A204.1 (cell line): ENCODE measurements at regions not wholly inside any gene's neighbourhood (a gene's known extent, or its start where the extent isn't known, plus 50 kb on each side); places are given as distances from the start of the nearest gene placed in this dataset.
"Not testable (repeated sequence)": the region's sequence is repeated elsewhere in the genome, so short reads cannot be mapped to it uniquely, and the experiment has no call there.

Source experiments
- FAIRE-seq: peaks from 2 replicates; lab custom pipeline; 2012; peaks lifted over from hg19 to GRCh38; lab: Jason Lieb, UNC

DNA sequence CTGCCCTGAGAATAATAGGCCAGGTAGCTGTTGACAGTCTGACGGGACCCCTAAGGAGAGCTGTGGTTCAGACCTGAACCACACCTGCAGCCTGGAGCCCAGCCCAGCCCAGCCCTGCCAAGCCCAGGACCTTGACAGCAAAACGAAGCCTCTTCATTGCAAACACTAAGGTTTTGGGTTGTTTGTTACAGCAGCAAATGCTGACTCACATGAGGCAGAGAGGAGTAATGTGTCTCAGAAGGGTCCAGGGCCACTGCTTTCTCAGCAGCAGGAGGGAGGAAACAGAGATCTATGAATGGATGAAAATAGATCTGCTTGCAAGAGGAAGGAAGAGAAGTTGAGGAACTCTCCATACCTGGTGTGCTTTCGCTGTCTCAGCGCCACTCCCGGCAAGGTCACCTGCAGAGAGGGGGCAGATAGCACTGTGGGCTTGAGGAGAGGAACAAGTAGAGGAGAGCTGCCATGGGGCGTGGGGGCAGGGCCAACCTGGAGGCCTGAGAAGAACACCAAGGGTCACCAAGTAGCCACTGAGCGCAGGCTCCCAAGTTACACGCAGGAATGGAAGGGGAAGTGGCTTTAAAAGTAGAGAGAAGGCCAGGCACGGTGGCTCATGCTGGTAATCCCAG, 127.2 kb downstream of the ZNF281 start:
- FAIRE-seq = no peak

DNA sequence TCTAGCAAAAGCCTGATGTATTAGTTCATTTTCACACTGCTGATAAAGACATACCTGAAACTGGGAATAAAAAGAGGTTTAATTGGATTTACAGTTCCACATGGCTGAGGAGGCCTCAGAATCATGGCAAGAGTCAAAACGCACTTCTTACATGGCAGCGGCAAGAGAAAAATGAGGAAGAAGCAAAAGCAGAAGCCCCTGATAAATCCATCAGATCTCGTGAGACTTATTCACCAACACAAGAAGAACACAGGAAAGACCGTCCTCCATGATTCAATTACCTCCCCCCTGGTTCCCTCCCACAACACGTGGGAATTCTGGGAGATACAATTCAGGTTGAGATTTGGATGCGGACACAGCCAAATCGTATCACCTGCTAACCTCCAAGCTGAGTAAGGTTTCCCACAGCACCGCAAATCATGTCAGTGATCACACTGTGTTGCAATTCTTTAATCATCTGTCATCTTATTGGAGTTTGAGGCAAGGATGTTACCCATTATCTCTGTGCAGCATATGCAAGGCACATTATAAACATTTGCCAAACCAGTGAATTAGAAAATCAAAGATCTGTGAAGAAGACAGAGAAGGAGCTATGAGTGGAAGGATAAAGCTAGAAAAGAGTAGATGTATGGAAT, 128.5 kb downstream of the ZNF281 start:
- no peak for FAIRE-seq

GRCh38 chr1:200279810-200280411, 129.9 kb downstream of the ZNF281 start:
- no peak for FAIRE-seq

GRCh38 chr1:200275816-200276453, 133.9 kb downstream of the ZNF281 start:
- FAIRE-seq = no peak

DNA sequence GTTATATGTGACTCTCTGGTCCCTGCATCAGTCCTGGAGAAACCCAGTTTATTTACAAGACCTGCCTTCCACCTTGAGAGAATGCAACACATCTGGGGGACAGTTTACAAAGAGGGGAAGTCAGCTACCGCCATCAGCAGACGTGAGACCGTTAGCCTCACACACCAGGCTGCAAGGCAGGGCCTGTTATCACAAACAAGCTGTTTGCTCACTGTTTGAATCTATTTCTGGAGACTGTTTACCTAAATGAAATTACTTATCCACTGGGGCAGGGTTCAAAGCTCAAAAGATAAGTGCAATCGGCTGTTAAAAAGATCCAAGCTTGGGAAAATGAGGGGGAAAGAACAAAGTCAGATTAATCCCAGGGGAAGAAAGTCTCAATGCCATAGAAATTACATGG, 134.4 kb downstream of the ZNF281 start:
- FAIRE-seq = no peak

- no peak for FAIRE-seq
Measured at GRCh38 chr1:200274116-200274515, 135.7 kb downstream of the ZNF281 start.

DNA sequence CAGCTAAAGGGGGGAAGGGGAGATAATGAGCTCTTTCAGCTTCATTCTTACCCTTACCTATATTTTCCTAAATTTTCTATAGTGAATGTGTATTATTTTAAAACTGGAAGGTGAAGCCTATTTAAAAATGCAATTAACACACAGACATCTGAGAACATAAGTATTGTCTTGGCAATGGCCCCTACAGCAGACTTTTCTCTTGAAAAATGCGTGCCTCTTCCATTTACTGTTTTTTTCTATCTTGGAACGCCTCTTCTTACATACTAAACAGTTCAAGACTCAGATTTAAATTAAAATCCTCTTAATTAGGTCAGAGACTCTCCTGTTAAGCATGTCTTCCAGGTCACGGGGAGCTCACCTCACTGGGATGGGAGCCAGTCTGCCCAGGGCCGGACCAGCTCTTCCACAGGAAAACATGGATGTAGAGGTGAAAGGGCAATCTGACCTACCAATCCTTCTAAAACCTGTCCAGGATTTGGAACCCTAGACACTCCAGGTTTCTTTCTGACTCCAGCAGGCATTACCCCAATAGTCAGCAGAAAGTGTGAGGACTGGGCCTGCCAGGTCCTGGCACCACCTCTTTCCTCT, 137.3 kb downstream of the ZNF281 start:
- FAIRE-seq = no peak

DNA sequence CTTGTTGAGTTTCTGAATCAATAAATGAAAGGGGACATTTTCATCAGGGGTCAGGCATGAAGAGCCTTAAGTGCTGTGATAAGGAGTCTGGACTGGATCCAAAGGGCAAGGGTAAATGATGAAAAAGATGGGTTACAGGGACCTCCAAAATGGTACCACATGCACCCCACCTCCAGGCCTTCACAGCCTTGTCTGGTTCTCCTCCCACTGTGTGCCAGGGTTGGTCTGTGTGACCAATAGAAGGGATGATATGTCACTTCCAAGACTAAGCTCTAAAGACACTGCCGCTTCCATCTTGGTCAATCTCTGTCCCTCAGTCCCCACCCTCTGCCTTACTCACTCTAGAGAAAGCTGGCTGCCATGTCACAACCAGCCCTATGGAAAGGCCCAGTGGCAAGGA, 140.6 kb downstream of the ZNF281 start:
- no peak for FAIRE-seq

GRCh38 chr1:200267937-200268336, 141.9 kb downstream of the ZNF281 start:
- FAIRE-seq = no peak

DNA sequence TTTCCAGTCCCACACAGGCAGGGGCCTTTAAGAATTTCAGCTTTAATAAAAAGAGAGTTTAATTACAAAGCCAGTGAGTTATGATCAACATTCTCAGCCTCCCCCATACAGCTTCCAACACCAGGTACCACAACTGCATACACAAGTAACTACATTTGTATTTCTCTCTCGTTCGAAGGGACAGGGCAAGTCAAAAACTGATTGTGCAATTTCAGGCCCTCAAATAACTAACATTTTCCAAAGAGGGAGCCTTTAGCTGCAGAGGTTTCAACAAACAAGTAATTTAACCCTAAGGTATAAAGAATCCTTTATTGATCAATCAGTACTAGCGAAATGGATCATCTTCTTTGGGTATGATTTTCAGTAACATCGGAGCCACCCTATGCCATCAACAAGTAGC, 142.4 kb downstream of the ZNF281 start:
- FAIRE-seq = no peak

- no peak for FAIRE-seq
Measured at GRCh38 chr1:200266871-200267270, 143.0 kb downstream of the ZNF281 start.

DNA sequence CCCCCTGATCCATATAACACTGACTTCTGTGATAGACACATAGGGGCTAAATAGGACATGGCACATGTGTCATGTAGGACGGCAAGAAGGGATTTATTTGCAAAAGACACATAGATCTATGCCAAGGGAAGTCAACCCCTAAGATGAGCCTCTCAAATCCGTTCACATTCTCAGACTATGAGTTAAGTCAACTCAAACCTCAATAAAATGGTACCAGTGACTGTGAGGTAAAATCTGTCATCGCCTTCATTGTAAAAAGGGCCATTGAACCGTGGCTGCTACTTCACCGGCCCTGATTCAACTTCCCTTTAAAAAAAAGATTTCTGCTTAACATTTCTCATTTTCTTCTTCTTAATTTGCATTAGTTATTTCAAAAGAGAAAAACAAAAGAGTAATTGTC, 144.0 kb downstream of the ZNF281 start:
- FAIRE-seq = no peak

DNA sequence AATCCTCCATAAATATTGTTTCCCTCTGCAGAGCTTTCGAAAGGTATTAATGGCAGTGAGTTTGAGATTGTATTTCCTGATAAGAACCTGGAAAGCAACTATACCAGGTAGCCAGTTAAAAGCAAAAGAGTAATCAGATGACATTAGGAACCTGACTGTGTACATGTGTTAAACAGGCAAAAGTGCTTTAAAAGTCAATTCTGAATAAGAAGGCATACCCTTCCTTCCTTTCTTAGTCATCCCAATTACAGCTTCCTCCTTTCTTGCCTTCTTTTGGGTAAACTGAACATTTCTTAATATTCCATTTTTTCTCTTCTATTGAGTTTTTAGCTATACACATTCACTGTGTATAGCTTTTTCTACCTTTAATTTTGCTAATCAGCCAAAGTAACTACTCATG, 144.7 kb downstream of the ZNF281 start:
- no peak for FAIRE-seq

DNA sequence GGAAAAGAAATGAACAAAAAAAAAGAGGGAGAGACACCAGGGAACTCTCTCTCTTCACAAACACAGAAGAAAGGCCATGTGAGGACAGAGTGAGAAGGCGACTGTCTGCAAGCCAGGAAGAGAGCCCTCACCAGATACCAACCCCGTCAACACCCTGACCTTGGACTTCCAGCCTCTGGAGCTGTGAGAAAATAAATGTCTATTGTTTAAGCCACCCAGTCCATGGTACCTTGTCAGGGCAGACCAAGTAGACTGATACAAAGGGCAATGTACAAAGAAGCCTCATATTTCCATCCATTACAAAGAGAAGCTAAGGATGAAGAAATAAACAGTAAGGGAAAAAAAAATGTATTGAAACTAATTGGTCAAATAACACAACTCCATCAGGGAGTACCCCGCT, 146.6 kb downstream of the ZNF281 start:
- FAIRE-seq = no peak

- no peak for FAIRE-seq
Measured at GRCh38 chr1:200262326-200262965, 147.4 kb downstream of the ZNF281 start.

DNA sequence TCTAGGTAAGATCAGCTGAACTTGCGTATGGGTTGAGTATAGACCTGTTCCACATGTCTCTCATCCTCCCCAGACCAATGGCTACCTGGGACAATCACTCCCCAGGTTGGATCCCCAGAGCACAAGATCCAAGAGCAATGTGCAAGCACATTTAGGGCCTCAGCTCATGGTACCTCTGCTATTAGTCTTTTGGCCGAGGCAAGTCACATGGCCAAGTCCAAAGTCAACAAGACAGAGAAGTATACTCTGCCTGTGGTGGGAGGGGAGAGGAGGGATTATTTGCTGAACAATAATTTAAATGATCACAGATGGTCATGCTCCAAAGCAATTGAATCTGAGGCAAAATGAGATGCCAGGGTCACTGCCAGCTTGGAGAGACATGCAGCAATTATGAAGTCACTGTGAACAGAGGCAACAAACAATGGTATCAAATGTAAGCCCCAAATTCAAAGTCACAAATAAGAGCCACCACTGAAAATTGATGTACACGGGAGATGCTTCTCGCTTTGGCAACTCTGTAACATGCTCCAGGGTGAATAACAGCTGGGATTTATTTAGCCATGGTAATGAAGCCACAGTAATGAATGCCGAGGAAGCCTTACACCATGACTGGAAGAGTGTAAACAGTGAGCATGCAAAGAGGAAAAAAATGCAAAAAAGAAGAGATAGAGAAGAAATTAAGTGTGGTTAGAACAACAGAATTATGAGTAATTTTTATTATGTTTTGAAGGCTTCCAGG, 149.1 kb downstream of the ZNF281 start:
- FAIRE-seq = no peak

GRCh38 chr1:200258447-200259375, 151.1 kb downstream of the ZNF281 start:
- FAIRE-seq = no peak

DNA sequence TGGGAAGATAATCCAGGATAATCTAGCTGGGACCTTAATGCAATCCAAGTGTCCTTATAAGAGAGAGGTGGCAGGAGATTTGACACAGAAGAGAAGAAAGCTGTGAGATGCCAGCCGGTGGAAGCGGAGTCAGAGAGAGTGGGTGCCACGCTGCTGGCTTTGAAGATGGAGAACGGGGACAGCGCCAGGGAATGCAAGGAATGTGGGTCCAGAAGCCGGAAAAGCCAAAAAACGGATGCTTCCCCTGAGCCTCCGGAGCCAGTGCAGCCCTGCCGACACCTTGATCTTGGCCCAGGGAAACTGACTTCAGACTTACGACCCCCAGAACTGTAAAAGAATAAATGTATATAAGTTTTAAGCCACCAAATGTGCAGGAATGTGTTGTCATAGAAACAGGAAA, 152.6 kb downstream of the ZNF281 start:
- no peak for FAIRE-seq

DNA sequence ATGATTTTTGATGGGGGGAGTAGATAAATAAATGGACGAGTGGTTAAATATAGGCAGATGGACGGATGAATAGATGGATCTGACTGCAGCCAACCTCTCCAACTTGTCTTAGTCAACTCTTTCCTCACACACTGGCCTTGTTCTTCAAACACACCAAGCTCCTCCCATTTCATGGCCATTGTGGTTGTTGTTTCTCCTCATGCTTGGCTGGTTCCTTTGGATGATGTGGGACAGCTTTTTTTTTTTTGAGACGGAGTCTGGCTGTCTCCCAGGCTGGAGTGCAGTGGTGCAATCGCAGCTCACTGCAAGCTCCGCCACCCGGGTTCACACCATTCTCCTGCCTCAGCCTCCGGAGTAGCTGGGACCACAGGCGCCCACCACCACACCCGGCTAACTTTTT, 155.2 kb downstream of the ZNF281 start:
- not testable (repeated sequence) for FAIRE-seq

DNA sequence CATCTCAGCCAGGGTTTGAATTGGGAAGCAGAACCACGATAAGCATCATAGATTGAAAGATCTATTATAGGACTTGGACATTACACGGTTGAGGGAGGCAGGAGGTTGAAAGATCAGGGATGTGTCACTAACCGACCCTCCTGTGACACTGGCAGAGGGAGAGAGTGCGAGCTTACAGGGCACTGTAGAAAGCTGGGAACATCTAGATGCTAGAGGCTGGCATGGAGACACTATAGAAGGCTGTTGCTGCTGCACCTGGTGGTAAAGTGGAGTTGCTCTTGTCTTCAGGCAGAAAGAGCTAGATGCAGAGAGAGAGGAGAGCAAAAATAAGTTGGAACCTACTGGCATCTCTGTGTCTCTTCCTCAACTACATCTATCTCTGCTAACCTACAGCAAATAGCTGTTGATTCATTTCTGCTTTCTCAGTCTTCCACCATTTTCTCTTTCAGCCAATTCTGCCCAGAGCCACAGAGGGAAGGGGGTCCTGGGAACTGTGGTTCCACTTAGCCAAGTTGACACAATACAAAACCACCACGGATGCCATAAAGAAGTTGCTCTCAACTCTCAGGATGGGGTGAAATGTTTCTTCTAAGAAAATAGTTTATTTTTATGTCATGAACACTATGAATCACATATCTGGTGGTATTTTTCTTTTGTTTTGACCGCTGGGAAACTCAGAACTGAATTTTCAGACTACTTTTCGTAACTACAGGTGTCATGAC, 155.9 kb downstream of the ZNF281 start:
- no peak for FAIRE-seq
